ENCODE measurements at regions not wholly inside any gene's neighbourhood (a gene's known extent, or its start where the extent isn't known, plus 50 kb on each side); places are given as distances from the start of the nearest gene placed in this dataset.
"Not testable (repeated sequence)": the region's sequence is repeated elsewhere in the genome, so short reads cannot be mapped to it uniquely, and the experiment has no call there.

GRCh38 chr1:157205982-157206381 lies 67.8 kb upstream of the ETV3 start:
- DNase-seq; intact Hi-C loops (cut with micrococcal nuclease); ATAC-seq: not testable (repeated sequence)

GRCh38 chr1:157203166-157203565 lies 65.0 kb upstream of the ETV3 start:
- intact Hi-C loops (cut with micrococcal nuclease), result no loop called here
- ATAC-seq (no peak), DNase-seq (no peak)

GRCh38 chr1:157202331-157202730 lies 64.1 kb upstream of the ETV3 start:
- intact Hi-C loops (cut with micrococcal nuclease), result no loop called here
- ATAC-seq, result no peak
- DNase-seq, result no peak

- no peak for DNase-seq
- intact Hi-C loops (cut with micrococcal nuclease), result no loop called here
- ATAC-seq, result no peak
These were observed 63.6 kb upstream of the ETV3 start for GRCh38 chr1:157201767-157202166.

GRCh38 chr1:157200451-157200850 lies 62.3 kb upstream of the ETV3 start:
- intact Hi-C loops (cut with micrococcal nuclease), result no loop called here
- DNase-seq (no peak), ATAC-seq (no peak)

- intact Hi-C loops (cut with micrococcal nuclease), result no loop called here
- no peak for ATAC-seq
- no peak for DNase-seq
These were observed 61.2 kb upstream of the ETV3 start for GRCh38 chr1:157199421-157199755.

GRCh38 chr1:157198619-157199420 lies 60.6 kb upstream of the ETV3 start:
- intact Hi-C loops (cut with micrococcal nuclease), result no loop called here
- no peak for ATAC-seq
- DNase-seq, result no peak

- ATAC-seq (no peak), DNase-seq (no peak)
- intact Hi-C loops (cut with micrococcal nuclease), result no loop called here
These were observed 59.8 kb upstream of the ETV3 start for GRCh38 chr1:157197906-157198435.

- peak; percentile 63 for ATAC-seq
- intact Hi-C loops (cut with micrococcal nuclease), result not testable (repeated sequence)
These were observed 58.7 kb upstream of the ETV3 start for GRCh38 chr1:157196670-157197456.

GRCh38 chr1:157196245-157196543 lies 58.0 kb upstream of the ETV3 start:
- intact Hi-C loops (cut with micrococcal nuclease), result no loop called here
- no peak for ATAC-seq
- DNase-seq, result no peak

More at GRCh38 chr1:157196670-157197456, 58.7 kb upstream of the ETV3 start:
- not testable (repeated sequence) for DNase-seq

- no peak for DNase-seq
- no peak for ATAC-seq
- intact Hi-C loops (cut with micrococcal nuclease), result no loop called here
These were observed 57.5 kb upstream of the ETV3 start for GRCh38 chr1:157195521-157196244.

- DNase-seq (no peak), ATAC-seq (no peak)
- intact Hi-C loops (cut with micrococcal nuclease), result no loop called here
These were observed 56.7 kb upstream of the ETV3 start for GRCh38 chr1:157194731-157195520.

GRCh38 chr1:157193702-157194391 lies 55.7 kb upstream of the ETV3 start:
- DNase-seq (peak; percentile 70), ATAC-seq (no peak)
- intact Hi-C loops (cut with micrococcal nuclease), result no loop called here

GRCh38 chr1:157193219-157193618 lies 55.0 kb upstream of the ETV3 start:
- DNase-seq, result no peak
- intact Hi-C loops (cut with micrococcal nuclease), result no loop called here
- ATAC-seq, result no peak

GRCh38 chr1:157189986-157190982 lies 52.1 kb upstream of the ETV3 start:
- no peak for ATAC-seq
- DNase-seq, result no peak
- intact Hi-C loops (cut with micrococcal nuclease), result no loop called here

GRCh38 chr1:157189096-157189495 lies 50.9 kb upstream of the ETV3 start:
- intact Hi-C loops (cut with micrococcal nuclease), result no loop called here
- ATAC-seq (no peak), DNase-seq (no peak)
